ENCODE measurements at regions not wholly inside any gene's neighbourhood (a gene's known extent, or its start where the extent isn't known, plus 50 kb on each side); places are given as distances from the start of the nearest gene placed in this dataset.
"Not testable (repeated sequence)": the region's sequence is repeated elsewhere in the genome, so short reads cannot be mapped to it uniquely, and the experiment has no call there.

- intact Hi-C loops (cut with micrococcal nuclease): no loop called here
These were observed 50.4 kb upstream of the RAPH1 start for GRCh38 chr2:203585516-203585915.

DNA sequence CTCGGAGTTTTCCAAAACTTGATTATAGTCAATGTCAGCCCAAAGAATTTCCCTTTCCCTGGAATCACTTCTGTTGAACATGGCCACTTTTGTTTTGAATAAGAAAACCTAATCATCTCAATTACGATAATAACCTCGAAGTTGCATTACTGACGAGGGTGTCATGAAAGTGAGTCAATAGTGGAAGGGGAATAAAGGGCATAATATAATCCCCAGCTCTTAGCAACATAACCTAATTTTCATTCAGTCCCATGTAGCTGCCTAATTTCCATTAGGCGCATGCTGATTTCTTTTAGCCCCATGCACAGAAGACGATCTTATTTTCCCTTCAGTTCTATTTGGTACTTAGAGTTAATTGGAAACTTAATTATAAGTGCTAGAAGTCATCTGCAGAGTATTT is 51.1 kb upstream of the RAPH1 start:
- intact Hi-C loops (cut with micrococcal nuclease): no loop called here

- intact Hi-C loops (cut with micrococcal nuclease): no loop called here
These were observed 51.6 kb upstream of the RAPH1 start for GRCh38 chr2:203586696-203587095.

DNA sequence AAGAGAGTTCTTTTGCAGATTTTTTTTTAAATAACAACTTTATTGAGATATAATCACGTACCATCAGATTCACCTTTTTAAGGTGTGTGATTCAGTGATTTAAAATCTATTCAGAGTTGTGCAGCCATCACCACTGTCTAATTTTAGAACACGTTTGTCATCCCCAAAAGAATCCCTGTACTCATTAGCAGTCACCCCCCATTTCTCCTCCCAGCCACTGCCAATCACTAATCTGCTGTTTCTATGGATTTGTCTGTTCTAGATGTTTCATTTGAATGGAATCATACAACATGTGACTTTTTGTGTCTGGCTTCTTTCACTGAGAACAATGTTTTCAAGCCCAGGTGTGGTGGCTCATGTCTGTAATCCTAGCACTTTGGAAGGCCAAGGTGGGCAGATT is 55.4 kb upstream of the RAPH1 start:
- intact Hi-C loops (cut with micrococcal nuclease): no loop called here

DNA sequence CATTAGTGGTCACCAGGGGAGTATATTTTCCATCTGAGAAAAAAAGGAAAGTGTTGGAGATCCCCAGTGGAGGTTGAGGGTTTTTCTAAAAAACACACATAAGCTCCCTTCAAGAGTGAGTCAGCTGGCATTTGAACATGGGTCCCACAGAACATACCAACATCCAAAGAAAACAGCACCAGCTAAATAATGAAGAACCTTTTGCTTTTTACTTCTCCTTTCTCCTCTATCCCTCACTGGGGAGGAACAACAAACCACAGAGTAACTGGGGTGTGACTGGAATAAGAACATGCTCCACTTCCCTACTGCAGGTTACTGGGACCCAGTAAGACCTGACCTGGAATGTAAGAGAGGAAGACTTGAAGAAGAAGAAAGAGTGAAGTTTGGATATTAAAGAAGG is 56.5 kb upstream of the RAPH1 start:
- intact Hi-C loops (cut with micrococcal nuclease): no loop called here

- intact Hi-C loops (cut with micrococcal nuclease): no loop called here
These were observed 57.4 kb upstream of the RAPH1 start for GRCh38 chr2:203592470-203592869.

- intact Hi-C loops (cut with micrococcal nuclease): no loop called here
These were observed 59.4 kb upstream of the RAPH1 start for GRCh38 chr2:203594541-203594940.

DNA sequence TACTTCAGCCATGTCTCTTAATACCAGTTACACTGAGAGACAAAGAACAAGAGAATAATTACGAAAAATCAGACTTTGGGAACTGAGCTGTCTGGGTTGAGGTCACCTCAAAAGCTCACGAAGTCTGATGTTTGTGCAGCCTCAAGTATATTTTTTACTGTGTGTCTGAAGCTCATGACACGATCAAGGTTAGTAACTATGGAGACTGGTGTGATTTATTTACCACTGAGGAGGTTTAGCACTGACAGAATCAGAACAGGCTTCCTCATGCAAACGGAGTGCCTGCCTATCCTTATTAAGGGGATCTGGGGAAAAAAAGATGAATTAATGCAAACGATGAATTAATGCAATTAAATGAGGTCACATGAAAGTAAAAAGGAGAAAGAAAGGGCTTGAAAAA is 61.1 kb upstream of the RAPH1 start:
- intact Hi-C loops (cut with micrococcal nuclease): no loop called here

GRCh38 chr2:203599509-203599908 is 64.4 kb upstream of the RAPH1 start:
- intact Hi-C loops (cut with micrococcal nuclease): loop anchor here (1.0 to 2.0 kb wide), 7 partner anchors 15 to 212 kb away; partner anchors contain the start of genes CD28 and RAPH1

- intact Hi-C loops (cut with micrococcal nuclease): no loop called here
These were observed 65.2 kb upstream of the RAPH1 start for GRCh38 chr2:203600286-203600685.

DNA sequence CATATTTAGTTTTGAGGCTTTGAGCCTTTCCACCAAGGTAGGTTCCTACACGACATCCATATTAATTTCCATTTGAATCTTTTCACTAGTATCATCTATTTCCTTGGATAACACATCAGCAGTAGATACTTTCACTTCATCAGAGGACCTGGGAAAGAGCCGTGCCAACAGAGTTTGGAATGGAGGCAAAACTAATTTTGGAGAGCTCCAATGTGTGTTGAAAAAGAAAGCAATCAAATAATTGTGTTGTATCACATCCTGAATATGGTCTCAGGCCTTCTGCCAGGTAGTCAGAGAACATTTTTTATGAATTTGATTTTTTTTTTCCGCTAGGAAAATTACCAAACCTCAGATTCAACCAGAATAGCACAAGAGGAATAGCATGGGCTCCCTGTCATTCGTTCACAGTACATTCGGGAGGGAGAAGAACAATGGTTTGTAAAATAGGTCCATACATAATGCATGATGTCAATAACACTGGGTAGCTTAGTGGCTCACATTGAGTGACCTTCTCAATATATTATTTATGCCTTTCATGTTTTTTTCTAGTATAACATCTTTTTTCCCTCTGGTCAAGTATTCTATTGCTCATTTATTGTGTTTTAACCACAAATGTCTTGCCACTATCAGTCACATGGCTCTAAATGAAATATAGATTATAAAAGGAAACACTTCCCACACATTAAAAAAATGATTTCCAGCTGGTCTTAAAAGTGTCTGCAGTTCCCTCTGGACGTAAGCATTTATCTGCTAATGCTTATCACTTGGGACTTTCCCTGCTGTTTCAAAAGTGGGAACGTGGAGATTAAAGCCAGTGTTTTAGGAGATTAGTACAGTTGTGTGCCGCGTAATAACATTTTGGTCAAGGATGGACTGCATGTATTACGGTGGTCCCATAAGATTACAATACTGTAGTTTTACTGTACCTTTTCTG is 68.6 kb upstream of the RAPH1 start:
- intact Hi-C loops (cut with micrococcal nuclease): no loop called here

GRCh38 chr2:203605302-203605701 is 70.2 kb upstream of the RAPH1 start:
- intact Hi-C loops (cut with micrococcal nuclease): no loop called here

- intact Hi-C loops (cut with micrococcal nuclease): no loop called here
These were observed 71.0 kb upstream of the RAPH1 start for GRCh38 chr2:203606051-203606450.

- intact Hi-C loops (cut with micrococcal nuclease): no loop called here
These were observed 75.5 kb upstream of the RAPH1 start for GRCh38 chr2:203610558-203610957.

DNA sequence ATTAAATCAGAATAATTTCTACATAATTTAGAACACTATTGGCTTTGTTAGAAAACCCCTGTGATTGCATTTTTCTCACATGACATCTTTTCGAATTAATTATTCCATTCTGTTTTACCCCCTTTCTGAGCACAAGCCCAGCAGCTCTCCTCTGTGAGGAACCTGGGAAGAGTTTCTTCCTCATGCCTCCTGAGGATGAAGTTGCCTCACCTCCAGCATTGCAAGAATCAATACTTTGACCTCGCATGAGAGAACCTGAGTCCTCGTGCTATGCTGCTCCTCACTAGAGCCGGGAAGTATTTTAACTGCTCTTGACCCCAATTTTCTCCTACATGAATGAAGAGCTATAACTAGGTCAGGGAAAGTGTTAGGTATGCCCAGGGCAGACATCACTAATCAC is 77.1 kb upstream of the RAPH1 start:
- intact Hi-C loops (cut with micrococcal nuclease): no loop called here

- intact Hi-C loops (cut with micrococcal nuclease): no loop called here
These were observed 84.3 kb upstream of the RAPH1 start for GRCh38 chr2:203619267-203619878.

GRCh38 chr2:203621981-203622515 is 84.4 kb upstream of the CD28 start:
- intact Hi-C loops (cut with micrococcal nuclease): no loop called here

- intact Hi-C loops (cut with micrococcal nuclease): no loop called here
These were observed 83.3 kb upstream of the CD28 start for GRCh38 chr2:203623096-203623495.

DNA sequence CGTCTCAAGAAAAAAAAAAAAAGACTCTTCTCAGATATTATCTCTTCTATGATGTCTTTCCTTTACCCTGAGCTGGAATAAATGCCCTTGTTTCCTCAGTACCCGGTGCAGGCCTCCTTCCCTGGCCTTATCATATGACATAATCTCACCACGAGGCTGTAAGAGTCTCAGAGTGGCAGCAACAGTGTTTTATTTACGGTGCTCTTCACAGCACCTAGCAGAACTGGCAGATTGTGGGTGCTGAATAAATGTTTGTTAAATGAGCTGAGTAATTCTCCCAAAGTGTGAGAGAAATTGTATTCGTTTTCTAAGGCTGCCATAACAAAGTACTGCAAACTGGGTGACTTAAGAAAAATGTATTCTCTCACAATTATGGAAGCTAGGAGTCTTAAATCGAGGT is 82.8 kb upstream of the CD28 start:
- intact Hi-C loops (cut with micrococcal nuclease): no loop called here

DNA sequence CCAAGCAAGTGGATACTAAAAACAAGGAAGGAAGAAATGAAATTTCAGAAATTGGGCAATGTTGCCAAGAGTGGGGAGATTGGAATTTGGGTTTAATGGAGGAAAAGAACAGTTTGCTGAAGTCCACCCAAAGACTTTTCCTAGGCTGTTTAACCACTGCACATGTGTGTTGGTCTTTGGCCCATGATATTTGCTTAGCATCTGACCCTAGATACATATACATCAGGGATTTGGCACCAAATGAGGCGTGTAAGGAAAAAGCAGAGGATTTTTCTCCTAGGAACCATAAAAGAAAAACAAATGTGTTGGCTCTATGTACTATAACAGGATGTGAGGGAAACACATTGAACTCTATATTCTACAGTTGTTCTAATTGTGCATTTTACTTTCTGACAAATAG is 80.7 kb upstream of the CD28 start:
- intact Hi-C loops (cut with micrococcal nuclease): no loop called here

DNA sequence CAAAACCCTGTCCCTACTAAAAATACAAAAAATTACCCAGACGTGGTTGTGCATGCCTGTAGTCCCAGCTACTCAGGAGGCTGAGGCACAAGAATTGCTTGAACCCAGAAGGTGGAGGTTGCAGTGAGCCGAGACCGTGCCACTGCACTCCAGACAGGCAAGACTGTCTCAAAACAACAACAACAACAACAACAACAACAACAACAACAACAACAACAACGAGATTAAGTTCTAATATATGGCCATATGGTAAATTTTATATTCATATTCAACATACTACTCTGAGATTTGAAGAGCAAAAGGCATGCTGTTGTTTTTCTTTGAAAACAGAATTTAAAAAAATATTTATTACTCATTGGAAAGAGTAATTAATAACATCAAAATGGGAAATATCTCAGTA is 80.2 kb upstream of the CD28 start:
- intact Hi-C loops (cut with micrococcal nuclease): not testable (repeated sequence)

- intact Hi-C loops (cut with micrococcal nuclease): no loop called here
These were observed 79.3 kb upstream of the CD28 start for GRCh38 chr2:203626952-203627681.
